ENCODE measurements at regions not wholly inside any gene's neighbourhood (a gene's known extent, or its start where the extent isn't known, plus 50 kb on each side); places are given as distances from the start of the nearest gene placed in this dataset.

DNA sequence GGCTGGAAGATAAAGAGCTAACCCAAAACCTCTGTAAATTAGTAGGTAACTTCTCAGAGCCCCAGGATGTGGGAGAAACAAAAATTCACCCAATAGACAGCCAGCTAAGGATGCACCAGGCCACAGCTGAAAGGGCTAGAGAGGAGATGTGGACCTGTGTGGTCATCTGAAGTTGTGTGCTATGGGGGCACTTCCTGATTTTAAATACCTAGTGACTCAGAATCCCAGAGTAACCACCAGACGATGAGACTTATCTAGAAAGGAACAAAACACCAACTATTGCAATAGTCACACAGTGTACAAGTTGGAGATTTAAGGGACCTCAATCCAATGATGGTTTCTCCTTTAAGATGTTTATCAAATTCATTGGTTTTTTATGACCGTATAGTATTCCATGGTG lies 408.3 kb upstream of the ANKRD30A start:
- no peak overlapping the region for H3K4me3 ChIP-seq (ENCODE audit: insufficient read depth, low read depth, low read length)
- H3K36me3 ChIP-seq (ENCODE audit: control insufficient read depth, insufficient read depth, low read length): no peaks in the 10 kb centered on the region
- H3K27ac ChIP-seq (ENCODE audit: insufficient read depth, low read depth, low read length, poor library complexity, severe bottlenecking): no peak overlapping the region
- 89 to 97% methylated on average over 1 to 2 of the region's 2 CpGs for WGBS, 2 experiments
- no peaks in the 10 kb centered on the region for H3K9me3 ChIP-seq (ENCODE audit: control insufficient read depth, low read length)
- H3K4me1 ChIP-seq (ENCODE audit: control insufficient read depth, insufficient read depth, low read length): no peaks in the 10 kb centered on the region
- H3K27me3 ChIP-seq (ENCODE audit: control insufficient read depth, insufficient read depth, low read length, poor library complexity, severe bottlenecking): no peaks in the 10 kb centered on the region

- 88 to 100% methylated on average over 2 of the region's 2 CpGs for WGBS, 2 experiments
- Histone ChIP-seq H3K27me3 (ENCODE audit: control insufficient read depth, insufficient read depth, low read length, poor library complexity, severe bottlenecking) (no peaks in the 10 kb centered on the region), H3K36me3 (ENCODE audit: control insufficient read depth, insufficient read depth, low read length) (no peaks in the 10 kb centered on the region)
Measured at GRCh38 chr10:36716291-36716690, 409.1 kb upstream of the ANKRD30A start.

DNA sequence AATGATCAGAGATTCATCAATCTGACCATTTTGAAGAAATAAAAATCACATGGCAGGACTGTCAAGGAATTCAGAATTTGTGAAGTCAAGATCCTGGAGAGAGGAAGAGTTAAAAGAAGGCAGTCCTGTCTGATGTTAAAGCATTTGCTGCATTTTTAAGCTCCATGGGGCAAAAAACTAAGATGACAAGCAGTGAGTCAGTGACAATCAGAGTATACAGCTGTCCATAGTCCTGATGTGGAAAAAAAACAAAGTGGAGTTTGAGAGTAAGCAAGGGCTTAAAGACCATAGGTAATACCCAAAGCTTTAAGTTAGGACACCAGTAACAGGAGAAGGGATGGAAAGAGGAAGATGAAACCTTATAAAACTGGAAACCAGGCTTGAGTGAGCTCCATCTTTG lies 412.7 kb upstream of the ANKRD30A start:
- H3K4me1 ChIP-seq (ENCODE audit: control insufficient read depth, insufficient read depth, low read length): no peaks in the 10 kb centered on the region
- no peaks in the 10 kb centered on the region for H3K36me3 ChIP-seq (ENCODE audit: control insufficient read depth, insufficient read depth, low read length)
- H3K27me3 ChIP-seq (ENCODE audit: control insufficient read depth, insufficient read depth, low read length, poor library complexity, severe bottlenecking): no peaks in the 10 kb centered on the region
- no peak overlapping the region for H3K4me3 ChIP-seq (ENCODE audit: insufficient read depth, low read depth, low read length)
- no peaks in the 10 kb centered on the region for H3K9me3 ChIP-seq (ENCODE audit: control insufficient read depth, low read length)
- no peak overlapping the region for H3K27ac ChIP-seq (ENCODE audit: insufficient read depth, low read depth, low read length, poor library complexity, severe bottlenecking)

More at GRCh38 chr10:36716291-36716690, 409.1 kb upstream of the ANKRD30A start:
- no peaks in the 10 kb centered on the region for H3K9me3 ChIP-seq (ENCODE audit: control insufficient read depth, low read length)
- H3K4me3 ChIP-seq (ENCODE audit: insufficient read depth, low read depth, low read length): no peak overlapping the region
- H3K4me1 ChIP-seq (ENCODE audit: control insufficient read depth, insufficient read depth, low read length): no peaks in the 10 kb centered on the region
- H3K27ac ChIP-seq (ENCODE audit: insufficient read depth, low read depth, low read length, poor library complexity, severe bottlenecking): no peak overlapping the region

GRCh38 chr10:36711361-36711760 lies 414.0 kb upstream of the ANKRD30A start:
- no peaks in the 10 kb centered on the region for H3K27me3 ChIP-seq (ENCODE audit: control insufficient read depth, insufficient read depth, low read length, poor library complexity, severe bottlenecking)
- no peak overlapping the region for H3K27ac ChIP-seq (ENCODE audit: insufficient read depth, low read depth, low read length, poor library complexity, severe bottlenecking)
- WGBS, 2 experiments: 95 to 97% methylated on average over 2 to 4 of the region's 4 CpGs
- H3K36me3 ChIP-seq (ENCODE audit: control insufficient read depth, insufficient read depth, low read length): no peaks in the 10 kb centered on the region
- no peak overlapping the region for H3K4me3 ChIP-seq (ENCODE audit: insufficient read depth, low read depth, low read length)
- no peaks in the 10 kb centered on the region for H3K4me1 ChIP-seq (ENCODE audit: control insufficient read depth, insufficient read depth, low read length)
- no peaks in the 10 kb centered on the region for H3K9me3 ChIP-seq (ENCODE audit: control insufficient read depth, low read length)

- Histone ChIP-seq H3K36me3 (ENCODE audit: control insufficient read depth, insufficient read depth, low read length) (no peaks in the 10 kb centered on the region), H3K27ac (ENCODE audit: insufficient read depth, low read depth, low read length, poor library complexity, severe bottlenecking) (no peak overlapping the region), H3K27me3 (ENCODE audit: control insufficient read depth, insufficient read depth, low read length, poor library complexity, severe bottlenecking) (no peaks in the 10 kb centered on the region), H3K4me3 (ENCODE audit: insufficient read depth, low read depth, low read length) (no peak overlapping the region), H3K9me3 (ENCODE audit: control insufficient read depth, low read length) (no peaks in the 10 kb centered on the region), H3K4me1 (ENCODE audit: control insufficient read depth, insufficient read depth, low read length) (no peaks in the 10 kb centered on the region)
- 93% methylated on average over 2 of the region's 2 CpGs; no CpG with 5 or more reads in 1 of the 2 experiments for WGBS, 2 experiments
Measured at GRCh38 chr10:36704124-36704523, 421.3 kb upstream of the ANKRD30A start.

DNA sequence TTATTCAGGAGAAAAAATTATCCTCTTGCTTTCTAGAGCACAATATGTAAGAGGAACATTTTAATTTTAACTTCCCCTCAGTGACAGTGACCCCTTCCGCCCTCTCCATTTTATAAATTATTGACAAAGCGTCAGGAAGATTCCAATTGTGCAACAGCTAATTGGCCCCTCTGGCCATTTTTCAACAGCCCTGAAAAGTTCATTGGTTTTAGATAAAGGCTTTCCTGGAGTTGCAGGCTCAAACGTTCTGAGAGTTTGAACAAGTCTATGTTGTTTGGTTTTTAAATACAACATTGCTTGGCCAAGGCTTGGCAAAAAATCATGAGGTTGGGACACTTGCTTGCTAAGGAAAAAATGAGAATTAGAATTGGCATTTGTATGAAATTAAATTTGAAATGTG lies 422.2 kb upstream of the ANKRD30A start:
- no peaks in the 10 kb centered on the region for H3K36me3 ChIP-seq (ENCODE audit: control insufficient read depth, insufficient read depth, low read length)
- 88 to 89% methylated on average over 3 of the region's 3 CpGs for WGBS, 2 experiments
- H3K4me3 ChIP-seq (ENCODE audit: insufficient read depth, low read depth, low read length): no peak overlapping the region

GRCh38 chr10:36700123-36700522 lies 425.3 kb upstream of the ANKRD30A start:
- Histone ChIP-seq H3K27me3 (ENCODE audit: control insufficient read depth, insufficient read depth, low read length, poor library complexity, severe bottlenecking) (no peaks in the 10 kb centered on the region), H3K36me3 (ENCODE audit: control insufficient read depth, insufficient read depth, low read length) (no peaks in the 10 kb centered on the region), H3K9me3 (ENCODE audit: control insufficient read depth, low read length) (no peaks in the 10 kb centered on the region), H3K27ac (ENCODE audit: insufficient read depth, low read depth, low read length, poor library complexity, severe bottlenecking) (no peak overlapping the region), H3K4me3 (ENCODE audit: insufficient read depth, low read depth, low read length) (no peak overlapping the region), H3K4me1 (ENCODE audit: control insufficient read depth, insufficient read depth, low read length) (no peaks in the 10 kb centered on the region)
- WGBS, 2 experiments: 83% methylated on average over 1 of the region's 1 CpG; no CpG with 5 or more reads in 1 of the 2 experiments

More for the DNA sequence above, 422.2 kb upstream of the ANKRD30A start:
- Histone ChIP-seq H3K4me1 (ENCODE audit: control insufficient read depth, insufficient read depth, low read length) (no peaks in the 10 kb centered on the region), H3K9me3 (ENCODE audit: control insufficient read depth, low read length) (no peaks in the 10 kb centered on the region), H3K27me3 (ENCODE audit: control insufficient read depth, insufficient read depth, low read length, poor library complexity, severe bottlenecking) (no peaks in the 10 kb centered on the region), H3K27ac (ENCODE audit: insufficient read depth, low read depth, low read length, poor library complexity, severe bottlenecking) (no peak overlapping the region)

DNA sequence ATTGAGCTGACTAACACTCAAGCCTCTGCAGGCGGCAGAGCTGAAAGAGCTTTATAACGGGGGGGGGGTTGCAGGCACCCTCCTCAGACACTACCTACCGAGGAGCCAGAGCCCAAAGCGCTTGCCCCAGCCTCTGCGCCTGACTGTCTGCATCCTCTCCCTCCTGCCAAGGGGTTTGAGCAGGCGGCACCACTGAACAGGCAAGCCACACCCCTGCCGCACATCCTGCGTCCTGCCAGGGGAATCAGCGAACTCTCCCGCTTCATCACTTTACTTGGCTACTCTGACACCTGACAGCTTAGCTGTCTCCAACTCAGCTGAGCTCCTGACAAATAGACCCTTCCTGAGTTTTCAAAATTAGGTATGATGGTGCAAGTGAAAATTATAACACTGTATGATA lies 432.6 kb upstream of the ANKRD30A start:
- Histone ChIP-seq H3K4me3 (ENCODE audit: insufficient read depth, low read depth, low read length) (no peak overlapping the region), H3K4me1 (ENCODE audit: control insufficient read depth, insufficient read depth, low read length) (peaks cover 3% of the 10 kb centered on the region), H3K27me3 (ENCODE audit: control insufficient read depth, insufficient read depth, low read length, poor library complexity, severe bottlenecking) (no peaks in the 10 kb centered on the region), H3K36me3 (ENCODE audit: control insufficient read depth, insufficient read depth, low read length) (no peaks in the 10 kb centered on the region), H3K9me3 (ENCODE audit: control insufficient read depth, low read length) (no peaks in the 10 kb centered on the region), H3K27ac (ENCODE audit: insufficient read depth, low read depth, low read length, poor library complexity, severe bottlenecking) (no peak overlapping the region)
- WGBS, 2 experiments: 76 to 82% methylated on average over 10 of the region's 10 CpGs

DNA sequence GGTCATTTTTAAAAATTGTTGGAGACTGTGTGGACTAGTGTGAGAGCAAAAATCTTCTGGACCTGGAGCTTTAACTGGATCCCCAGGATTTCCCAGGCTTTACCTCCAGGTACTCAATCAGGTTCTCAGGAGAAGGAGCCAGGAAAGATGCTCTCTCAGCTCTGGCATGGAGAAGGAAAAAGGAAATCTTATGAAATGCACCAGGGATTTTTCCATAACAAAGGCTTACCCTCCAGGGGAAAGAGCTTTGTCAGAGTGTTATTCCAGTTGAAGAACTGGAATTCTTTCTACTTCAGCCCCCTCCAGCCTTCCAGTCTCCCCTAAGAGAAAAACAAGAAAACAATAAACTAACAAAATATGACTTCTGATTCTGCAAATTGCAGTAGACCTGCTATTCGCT lies 436.7 kb upstream of the ANKRD30A start:
- H3K27me3 ChIP-seq (ENCODE audit: control insufficient read depth, insufficient read depth, low read length, poor library complexity, severe bottlenecking): no peaks in the 10 kb centered on the region
- H3K36me3 ChIP-seq (ENCODE audit: control insufficient read depth, insufficient read depth, low read length): no peaks in the 10 kb centered on the region
- H3K4me1 ChIP-seq (ENCODE audit: control insufficient read depth, insufficient read depth, low read length): peaks cover 3% of the 10 kb centered on the region
- 100% methylated on average over 1 of the region's 1 CpG; no CpG with 5 or more reads in 1 of the 2 experiments for WGBS, 2 experiments
- no peak overlapping the region for H3K27ac ChIP-seq (ENCODE audit: insufficient read depth, low read depth, low read length, poor library complexity, severe bottlenecking)
- H3K4me3 ChIP-seq (ENCODE audit: insufficient read depth, low read depth, low read length): no peak overlapping the region
- H3K9me3 ChIP-seq (ENCODE audit: control insufficient read depth, low read length): no peaks in the 10 kb centered on the region

GRCh38 chr10:36683421-36683820 lies 442.0 kb upstream of the ANKRD30A start:
- peaks cover under 1% of the 10 kb centered on the region for H3K4me1 ChIP-seq (ENCODE audit: control insufficient read depth, insufficient read depth, low read length)
- H3K27ac ChIP-seq (ENCODE audit: insufficient read depth, low read depth, low read length, poor library complexity, severe bottlenecking): no peak overlapping the region
- no peaks in the 10 kb centered on the region for H3K27me3 ChIP-seq (ENCODE audit: control insufficient read depth, insufficient read depth, low read length, poor library complexity, severe bottlenecking)
- 86% methylated on average over 1 of the region's 2 CpGs; no CpG with 5 or more reads in 1 of the 2 experiments for WGBS, 2 experiments
- no peak overlapping the region for H3K4me3 ChIP-seq (ENCODE audit: insufficient read depth, low read depth, low read length)
- no peaks in the 10 kb centered on the region for H3K36me3 ChIP-seq (ENCODE audit: control insufficient read depth, insufficient read depth, low read length)
- H3K9me3 ChIP-seq (ENCODE audit: control insufficient read depth, low read length): no peaks in the 10 kb centered on the region

Measured in ectodermal cell (in vitro differentiated cells).